ENCODE measurements at regions not wholly inside any gene's neighbourhood (a gene's known extent, or its start where the extent isn't known, plus 50 kb on each side); places are given as distances from the start of the nearest gene placed in this dataset.

DNA sequence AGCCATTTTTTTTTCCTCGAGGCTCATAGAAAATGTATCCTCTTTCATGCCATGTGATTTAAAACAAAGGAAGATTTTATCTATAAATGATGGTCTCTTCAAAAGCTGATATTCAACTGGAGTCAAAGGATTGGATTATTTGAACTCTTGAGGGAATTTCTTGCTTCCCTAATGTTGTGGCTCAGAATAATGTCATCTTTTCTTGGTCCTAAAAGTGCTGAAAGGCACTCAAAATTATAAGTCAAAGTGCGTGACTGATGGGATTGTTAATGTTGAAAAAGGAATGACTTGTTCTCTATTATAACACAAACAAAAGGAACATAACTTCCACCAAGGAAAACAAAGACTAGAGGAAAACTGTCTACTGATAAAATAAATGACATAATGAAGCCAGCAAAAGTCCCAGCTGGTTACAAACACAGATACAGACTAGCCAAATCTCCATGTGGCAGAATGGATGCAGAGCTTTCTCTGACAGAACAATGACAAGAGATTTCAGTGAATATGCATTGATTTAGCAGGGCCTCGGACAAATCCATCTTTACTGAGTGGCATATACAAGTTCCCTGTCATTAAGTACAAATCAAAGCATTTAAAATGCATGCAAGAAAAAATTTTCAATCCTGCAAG is 552.6 kb downstream of the GBA3 start:
- DNase-seq (ENCODE audit: low read depth in 2 of 2), result no peak

DNA sequence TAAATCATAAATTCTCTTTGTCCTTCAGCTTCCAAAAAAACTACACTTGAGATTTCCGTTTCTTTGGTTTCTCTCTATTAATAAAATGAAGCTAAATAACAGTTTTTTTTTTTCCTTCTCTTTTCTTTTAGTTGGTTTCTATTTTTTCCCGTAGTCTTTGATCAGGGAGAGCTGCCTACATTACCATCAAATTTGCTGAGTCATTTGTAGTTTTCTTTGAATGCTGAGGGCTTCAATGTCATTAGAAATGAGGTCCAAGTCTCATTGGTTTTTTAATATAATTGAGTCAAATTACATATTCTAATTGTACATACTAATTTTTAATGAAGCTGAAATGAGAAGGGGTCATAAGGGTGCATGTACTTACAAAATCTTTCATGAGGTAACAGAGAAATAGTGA is 550.2 kb downstream of the GBA3 start:
- DNase-seq (ENCODE audit: low read depth in 2 of 2), result no peak

DNA sequence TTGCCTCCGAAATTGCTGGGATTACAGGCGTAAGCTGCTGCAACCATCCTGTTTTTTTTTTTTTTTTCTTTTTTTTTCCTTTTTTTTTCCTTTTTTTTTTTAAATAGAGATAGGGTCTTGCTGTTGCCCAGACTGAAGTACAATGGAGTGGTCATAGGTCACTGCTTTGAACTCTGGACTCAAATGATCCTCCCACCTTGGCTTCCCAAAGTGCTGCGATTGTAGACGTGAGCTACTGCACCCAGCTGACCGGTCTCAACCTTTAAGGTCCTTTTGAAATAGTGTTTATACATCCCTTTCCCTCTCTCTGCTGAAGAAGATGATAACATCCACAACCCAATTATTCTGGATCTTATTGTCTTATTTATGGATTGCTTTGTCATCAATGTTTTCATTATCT is 548.7 kb downstream of the GBA3 start:
- no peak for DNase-seq (ENCODE audit: low read depth in 2 of 2)

DNA sequence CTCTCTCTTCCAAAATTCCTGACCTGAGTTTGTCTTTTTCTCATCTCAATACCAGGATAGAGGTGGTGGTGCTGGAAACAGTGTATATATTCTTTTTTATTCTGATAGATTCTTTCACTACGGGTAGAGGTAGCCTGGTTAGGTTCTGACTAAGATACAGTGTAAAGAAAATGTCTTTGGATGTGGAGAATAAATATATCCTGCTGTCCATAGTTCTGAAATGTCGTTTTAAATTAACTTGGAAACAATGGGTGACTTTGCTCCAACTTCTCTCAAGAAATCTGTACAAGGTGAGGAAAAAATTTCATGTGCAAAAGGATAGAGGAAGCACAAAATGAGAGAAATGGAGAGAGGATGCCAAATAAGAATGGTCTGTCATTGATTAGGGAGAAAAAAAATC is 546.1 kb downstream of the GBA3 start:
- DNase-seq (ENCODE audit: low read depth in 2 of 2), result no peak

DNA sequence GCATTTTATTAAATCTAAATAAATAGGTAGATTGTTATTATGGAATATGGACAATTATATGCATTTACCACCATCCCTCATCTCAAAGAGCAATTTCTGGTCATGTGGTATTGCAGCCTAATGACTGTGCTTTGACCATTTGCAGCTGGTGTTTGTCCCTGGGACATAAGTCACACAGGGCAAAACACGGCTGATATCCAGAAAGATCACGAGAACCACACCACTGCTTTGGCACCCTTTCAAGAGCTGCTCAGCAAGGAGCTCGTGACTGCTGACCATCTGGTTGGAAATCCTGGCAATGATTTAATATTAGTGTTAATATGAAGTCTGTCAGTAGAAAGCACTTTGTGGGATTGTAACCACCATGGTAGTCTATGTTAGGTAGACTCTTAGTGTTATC is 545.0 kb downstream of the GBA3 start:
- no peak for DNase-seq (ENCODE audit: low read depth in 2 of 2)

DNA sequence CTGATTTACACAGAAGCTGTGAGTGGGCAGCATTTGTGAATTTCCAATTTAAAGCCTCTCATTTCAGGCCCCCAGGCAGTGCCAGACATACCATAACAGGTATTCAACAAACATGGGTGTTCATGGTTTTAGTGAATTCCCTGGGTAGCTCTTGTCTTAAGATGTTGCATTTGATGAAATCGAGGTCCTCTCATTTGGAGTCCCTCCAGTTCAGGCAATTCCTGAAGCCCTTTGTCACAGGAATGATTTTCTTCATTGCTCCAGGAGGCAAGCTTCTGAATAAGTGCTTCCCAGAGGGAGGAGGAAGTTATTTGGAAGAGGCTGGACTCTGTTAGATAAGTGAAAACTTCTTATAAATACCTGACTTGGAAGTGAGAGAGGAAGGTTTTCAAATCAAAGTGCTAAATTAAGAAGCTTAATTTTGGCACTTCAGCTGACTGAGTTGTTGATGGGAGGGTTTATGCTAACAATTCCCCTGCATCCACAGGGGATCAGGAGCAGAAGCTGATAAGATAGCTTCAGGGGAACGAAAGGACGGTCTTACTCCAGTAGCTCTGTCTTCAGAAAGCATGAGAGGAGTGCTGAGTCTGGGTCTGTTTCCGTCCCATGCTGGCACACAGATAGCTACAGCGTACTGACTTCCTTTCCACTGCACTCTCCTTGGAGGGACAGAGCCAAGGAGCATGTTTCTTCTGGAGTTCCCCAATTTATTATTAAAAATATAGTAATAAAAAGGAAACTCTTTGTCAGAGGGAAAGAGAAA is 543.1 kb downstream of the GBA3 start:
- no peak for DNase-seq (ENCODE audit: low read depth in 2 of 2)

DNA sequence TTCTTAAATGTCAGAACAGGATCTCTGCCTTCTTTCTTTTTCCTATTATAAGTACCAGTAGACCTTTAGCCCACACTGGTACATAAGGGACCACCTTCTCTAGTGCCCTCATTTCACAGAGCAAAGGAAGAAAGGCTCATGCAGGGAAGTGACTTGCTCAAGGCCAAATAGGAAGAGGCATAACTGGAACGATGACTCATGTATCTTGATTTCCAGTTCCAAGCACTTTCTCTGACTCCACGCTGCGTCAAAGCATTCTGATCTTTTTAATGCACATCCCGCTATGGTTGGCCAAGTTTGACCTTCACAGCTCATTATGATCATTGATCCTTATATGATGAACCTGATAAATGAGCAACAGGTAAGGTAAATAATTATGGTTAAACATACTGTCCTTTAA is 542.0 kb downstream of the GBA3 start:
- DNase-seq (ENCODE audit: low read depth in 2 of 2), result no peak

DNA sequence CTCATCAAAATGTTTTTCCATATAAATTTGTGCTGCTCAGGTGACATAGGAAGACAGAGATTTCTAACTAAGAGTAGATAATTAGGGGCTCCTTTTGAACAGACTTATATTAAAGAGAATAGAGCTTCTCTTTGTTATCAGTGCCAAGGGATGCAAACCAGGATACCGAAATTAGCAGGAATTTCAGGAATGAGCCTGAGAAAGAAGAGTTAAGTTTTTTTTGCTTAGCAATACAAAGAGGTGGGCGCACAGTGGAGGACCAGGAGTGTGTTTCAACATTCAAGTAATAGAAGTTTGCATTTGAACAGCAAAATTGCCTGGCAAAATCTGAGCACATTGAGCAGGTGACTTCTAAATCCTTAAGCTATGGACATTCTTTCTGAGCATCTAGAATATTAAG is 541.3 kb downstream of the GBA3 start:
- DNase-seq (ENCODE audit: low read depth in 2 of 2), result no peak

DNA sequence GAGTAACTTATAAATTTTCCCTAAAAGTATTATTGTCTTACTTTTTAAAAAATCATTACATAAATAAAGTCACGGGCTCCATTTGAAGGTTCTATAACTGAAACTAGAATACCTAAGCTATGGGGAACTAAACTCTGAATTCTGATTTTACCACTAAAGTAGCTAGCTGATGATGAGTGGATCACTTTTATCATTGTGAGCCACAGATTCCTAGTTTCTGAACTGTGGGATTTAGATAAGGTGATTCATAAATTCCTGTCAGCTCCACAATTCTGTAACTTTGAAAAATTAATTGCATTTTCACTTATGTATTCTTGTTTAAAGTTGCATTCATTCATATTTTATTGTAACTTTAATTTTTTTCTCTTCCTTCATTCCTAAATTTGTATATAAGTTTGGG is 540.9 kb downstream of the GBA3 start:
- no peak for DNase-seq (ENCODE audit: low read depth in 2 of 2)

DNA sequence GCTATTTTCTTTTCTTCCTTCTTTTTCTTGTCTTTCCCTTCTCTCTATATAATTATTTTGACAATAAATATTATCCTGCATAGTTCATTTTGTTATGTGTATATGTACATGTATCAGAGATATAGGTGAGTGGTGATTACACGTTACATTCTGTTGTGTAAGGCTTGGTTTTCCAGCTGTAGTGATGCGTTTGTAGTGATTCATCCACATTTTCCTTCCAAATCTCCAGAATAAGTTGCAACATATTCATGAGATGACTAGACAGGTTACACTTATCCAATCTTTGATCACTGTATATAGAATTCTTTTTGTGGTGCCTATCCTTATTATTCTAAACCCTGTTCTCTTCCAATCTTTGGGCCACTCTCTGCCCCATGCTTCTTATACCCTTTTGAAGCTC is 540.2 kb downstream of the GBA3 start:
- DNase-seq (ENCODE audit: low read depth in 2 of 2), result no peak

DNA sequence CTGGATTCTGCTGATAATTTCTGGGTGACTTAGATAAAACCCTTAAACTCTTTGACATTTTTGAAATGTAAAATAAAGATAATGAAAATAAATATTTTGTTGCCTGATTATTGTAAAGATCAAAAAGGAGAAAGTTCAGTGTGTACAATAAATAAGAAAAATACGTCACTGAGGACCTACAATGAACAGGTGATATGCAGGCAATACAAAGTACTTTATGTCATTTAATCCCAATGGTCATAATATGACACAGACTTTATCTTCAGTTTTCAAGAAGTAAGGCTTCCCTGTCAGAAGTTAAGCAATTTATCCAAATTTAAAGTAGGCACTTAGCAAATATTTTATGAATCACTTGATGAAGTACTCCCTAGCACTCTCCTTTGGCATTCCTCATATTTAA is 532.8 kb downstream of the GBA3 start:
- no peak for DNase-seq (ENCODE audit: low read depth in 2 of 2)

DNA sequence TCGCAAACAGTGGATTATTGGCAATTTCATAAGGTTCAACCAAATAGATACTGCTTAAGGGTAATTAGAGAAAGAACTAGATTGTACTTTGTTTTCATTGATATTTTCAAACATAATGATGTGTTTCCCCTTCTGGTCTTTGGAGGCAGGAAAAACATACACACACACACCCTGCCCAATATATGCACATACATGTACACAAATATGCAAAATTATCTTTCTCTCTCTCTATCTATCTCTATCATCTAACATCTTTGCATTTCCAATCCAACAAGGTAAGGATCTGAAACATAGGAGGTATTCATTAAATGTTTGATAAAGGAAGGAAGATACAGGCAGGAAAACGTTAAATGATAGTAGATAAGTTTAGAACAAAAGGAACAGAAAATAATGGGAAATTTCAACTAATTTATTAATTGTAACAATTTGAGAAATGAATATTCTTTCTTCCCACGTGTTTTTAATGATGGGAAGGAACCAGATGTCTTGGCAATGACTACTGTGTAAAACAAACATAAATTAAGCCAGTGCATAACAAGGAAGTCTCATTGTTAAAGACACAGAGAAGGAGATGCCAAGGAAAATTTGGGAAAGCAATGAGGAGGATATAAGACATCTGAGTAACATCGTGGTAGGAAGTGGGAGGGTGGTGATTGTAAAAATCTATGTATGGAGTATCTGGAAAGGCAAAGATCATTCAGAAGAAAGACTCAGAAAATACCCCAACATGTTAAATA is 532.1 kb downstream of the GBA3 start:
- DNase-seq (ENCODE audit: low read depth in 2 of 2), result no peak

DNA sequence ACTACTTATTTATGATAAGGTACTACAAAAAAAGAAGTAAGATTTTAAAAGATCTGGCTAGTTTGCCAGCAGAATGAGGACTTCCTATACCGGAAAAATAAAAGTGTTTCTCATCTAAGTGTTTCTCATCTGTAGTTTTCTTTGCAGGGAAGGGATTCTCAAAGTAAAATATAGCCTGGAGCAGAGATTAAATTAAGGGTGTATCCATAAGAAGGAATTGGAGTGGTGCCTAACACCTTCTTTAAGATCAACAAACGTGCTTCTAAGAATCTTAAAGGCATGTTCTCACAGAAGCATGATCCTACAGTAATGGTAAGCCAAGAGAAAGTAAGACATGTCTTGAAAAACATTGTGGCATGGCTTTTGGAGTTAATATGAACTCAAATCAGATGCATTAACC is 528.2 kb downstream of the GBA3 start:
- no peak for DNase-seq (ENCODE audit: low read depth in 2 of 2)

DNA sequence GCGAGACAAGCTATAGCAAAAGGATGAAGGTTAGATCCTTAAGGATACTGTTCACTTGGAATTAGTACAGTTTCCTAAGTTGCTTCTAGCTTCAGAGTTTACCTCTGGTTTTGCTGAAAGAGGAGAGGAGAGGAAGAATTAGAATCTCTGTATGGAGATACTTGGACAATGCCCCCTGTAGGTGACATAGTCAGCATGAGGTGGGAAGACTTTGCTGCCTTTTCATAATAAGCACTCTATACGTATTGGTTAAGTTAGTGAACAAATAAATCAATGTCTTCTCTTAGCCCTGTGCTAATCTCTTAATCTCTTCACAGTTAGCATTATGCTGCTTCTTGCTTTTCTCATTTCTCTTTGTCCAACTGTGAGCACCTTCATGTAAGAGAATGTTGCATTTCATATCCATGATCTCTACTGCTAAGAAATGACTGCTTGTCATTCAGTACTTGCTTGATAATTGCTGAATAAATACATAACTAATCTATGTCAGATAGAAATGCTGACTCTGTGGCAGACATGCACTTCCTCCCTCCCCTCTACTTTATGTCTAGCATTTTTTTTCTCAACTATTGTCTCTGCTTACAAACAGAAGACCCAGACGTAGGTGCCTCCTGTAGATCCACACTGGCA is 527.2 kb downstream of the GBA3 start:
- no peak for DNase-seq (ENCODE audit: low read depth in 2 of 2)

DNA sequence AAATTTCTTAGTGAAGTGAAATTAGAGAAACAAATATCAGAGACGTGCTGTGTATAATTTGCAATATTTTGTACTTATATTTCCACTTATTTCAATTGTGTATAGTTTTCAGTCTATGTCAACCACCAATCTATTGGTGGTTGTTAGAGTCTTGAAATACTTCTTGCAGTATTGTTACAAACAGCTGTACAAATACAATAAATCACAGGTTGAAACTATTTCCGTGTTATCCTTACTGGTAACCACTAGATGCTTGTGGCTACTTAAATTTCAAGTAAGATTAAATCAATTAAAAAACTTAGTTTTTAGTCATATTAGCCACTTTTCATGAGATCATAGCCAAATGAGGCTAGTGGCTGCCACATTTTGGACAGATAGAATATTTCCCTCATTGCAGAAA is 520.5 kb downstream of the GBA3 start:
- DNase-seq (ENCODE audit: low read depth in 2 of 2), result no peak

DNA sequence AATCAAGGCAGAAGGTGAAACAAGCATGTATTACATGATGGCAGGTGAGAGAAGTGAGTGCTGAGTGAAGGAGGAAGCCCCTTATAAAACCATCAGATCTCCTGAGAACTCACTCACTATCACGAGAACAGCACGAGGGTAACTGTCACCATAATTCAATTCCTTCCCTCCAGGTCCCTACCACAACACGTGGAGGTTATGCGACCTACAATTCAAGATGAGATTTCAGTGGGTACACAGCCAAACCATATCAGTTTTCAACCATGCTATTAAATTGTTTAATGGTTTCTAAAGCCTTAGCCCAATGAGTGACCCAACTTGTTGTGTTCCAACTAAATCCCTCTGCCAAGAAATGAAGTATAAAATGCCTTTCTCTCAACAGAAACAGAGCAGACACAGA is 519.8 kb downstream of the GBA3 start:
- no peak for DNase-seq (ENCODE audit: low read depth in 2 of 2)

DNA sequence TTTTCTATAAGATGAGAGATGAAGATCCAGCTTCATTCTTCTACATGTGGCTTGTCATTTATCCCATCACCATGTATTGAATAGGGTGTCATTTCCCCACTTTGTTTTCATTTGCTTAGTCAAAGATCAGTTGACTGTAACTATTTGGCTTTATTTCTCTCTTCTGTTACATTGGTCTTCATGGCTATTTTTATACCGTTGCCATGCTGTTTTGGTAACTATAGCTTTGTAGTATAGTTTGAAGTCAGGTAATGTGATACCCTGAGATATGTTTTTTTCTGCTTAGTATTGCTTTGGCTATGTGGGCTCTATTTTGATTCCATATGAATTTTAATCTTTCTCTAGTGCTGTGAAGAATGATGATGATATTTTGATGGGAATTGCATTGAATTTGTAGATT is 514.3 kb downstream of the GBA3 start:
- no peak for DNase-seq (ENCODE audit: low read depth in 2 of 2)

DNA sequence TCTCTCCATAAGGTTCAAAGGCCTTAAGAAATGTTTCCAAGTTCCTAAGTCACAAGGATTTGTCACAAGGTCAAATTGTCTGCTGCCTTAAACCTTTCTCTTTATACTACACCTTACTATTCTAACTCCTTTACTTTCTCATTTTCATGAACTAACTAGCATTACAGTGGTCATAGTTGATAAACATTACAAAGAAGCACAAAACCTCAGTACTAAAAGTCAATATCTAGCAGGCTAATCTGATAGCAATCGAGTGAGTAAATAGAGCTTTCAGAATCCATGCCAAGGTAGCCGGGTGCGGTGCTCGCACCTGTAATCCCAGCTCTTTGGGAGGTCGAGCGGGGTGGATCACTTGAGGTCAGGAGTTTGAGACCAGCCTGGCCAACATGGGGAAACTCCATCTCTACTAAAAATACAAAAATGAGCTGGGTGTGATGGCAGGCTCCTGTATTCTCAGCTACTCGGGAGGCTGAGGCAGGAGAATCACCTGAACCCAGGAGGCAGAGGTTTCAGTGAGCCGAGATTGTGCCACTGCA is 510.0 kb downstream of the GBA3 start:
- DNase-seq (ENCODE audit: low read depth in 2 of 2), result no peak

DNA sequence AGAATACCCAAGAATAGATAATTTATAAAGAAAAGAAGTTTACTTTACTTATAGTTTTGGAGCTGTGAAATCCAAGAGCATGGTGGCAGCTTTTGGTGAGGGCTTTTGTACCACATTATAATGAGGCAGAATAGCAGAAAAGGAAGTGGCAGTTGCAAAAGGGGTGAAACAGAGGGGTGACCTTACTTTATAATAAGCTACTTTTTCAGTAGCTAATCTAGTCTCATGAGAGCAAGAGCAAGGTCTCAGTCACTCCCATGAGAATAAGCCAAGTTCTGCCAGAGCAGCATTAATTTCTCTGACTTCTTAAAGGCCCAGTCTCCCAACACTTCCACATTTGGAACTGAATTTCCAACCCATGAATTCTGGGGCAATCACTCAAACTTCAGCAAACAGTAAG is 502.0 kb downstream of the GBA3 start:
- no peak for DNase-seq (ENCODE audit: low read depth in 2 of 2)

DNA sequence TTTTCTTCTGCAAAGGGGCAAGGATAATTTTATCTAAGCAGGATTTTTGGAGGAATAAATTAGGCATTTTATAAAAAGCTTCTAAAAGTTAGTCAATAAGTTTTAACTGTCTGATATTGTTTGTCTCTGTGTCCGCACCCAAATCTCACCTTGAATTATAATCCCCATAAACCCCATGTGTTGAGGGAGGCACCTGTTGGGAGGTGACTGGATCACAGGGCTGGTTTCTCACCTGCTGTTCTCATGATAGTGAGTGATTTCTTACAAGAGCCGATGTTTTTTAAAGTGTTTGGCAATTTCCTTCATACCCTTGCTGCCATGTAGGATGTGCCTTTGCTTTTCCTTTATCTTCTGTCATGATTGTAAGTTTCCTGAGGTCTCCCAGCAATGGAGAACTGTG is 481.4 kb downstream of the GBA3 start:
- DNase-seq (ENCODE audit: low read depth in 2 of 2), result no peak

DNA sequence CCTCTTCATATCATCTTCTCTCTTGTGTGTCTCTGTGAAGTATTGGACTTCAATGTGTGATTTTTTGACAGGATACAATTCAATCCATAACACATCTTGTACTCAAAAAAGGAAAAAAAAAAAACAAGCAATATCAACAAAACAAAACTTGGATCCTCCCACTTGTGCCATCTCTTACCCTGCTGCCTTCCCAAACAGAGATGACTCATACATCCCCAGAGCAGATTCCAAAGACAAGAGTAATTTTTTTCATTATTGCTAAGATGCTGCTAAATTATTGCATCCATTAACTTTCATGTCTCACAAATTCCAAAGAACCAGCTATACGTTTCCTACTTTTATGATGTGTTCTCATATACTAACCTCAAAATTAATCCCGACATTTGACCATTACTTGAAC is 479.2 kb downstream of the GBA3 start:
- DNase-seq (ENCODE audit: low read depth in 2 of 2), result no peak

DNA sequence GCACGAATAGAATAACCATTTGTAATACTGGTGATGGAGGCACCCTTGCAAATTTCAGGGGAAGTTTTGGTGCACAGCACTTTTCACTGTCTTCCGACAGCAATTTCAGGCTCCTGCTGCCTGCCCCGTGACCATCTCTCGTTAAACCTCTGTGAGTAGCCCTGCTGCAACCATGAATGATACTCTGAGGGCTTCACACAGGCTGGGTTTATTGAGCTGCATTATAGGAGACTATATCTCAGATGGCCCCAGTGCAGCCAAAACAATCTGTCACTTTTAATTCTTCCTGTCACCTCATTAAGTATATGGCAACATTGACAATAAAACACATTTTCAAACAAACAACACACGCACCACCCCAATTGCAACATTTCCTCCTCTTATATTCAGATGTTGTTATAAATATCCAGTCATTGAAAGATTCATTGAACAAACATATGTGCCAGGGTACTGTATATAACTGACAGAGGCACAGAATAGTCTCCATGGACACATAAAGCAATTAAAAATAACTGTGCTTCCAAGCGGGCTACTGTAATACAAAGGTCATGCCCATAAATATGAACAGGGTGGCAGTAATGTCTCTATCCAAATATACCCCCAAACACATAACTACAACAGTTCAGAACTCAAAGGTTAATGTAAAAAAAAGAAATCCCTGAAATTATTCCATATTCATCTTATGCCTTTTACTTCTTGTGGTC is 477.0 kb downstream of the GBA3 start:
- DNase-seq (ENCODE audit: low read depth in 2 of 2), result no peak

All from activated CD4-positive, alpha-beta T cell treated with anti-CD3 and anti-CD28 coated beads for 24 hours (primary cell).